Skeletal muscle cell (primary cell): ENCODE measurements at regions not wholly inside any gene's neighbourhood (a gene's known extent, or its start where the extent isn't known, plus 50 kb on each side); places are given as distances from the start of the nearest gene placed in this dataset.
"Not testable (repeated sequence)": the region's sequence is repeated elsewhere in the genome, so short reads cannot be mapped to it uniquely, and the experiment has no call there.

Experiments used
- DNase-seq: peaks from one replicate; pipeline ENCODE4 v3.0.0-alpha.2; 2010; ENCODE audit warnings: low read depth
- H3K4me3 ChIP-seq: 2 replicates; pipeline ENCODE4 v1.5.1; 2011; ENCODE audit warnings: low read depth, mild to moderate bottlenecking, control low read depth, low read length, moderate library complexity

DNA sequence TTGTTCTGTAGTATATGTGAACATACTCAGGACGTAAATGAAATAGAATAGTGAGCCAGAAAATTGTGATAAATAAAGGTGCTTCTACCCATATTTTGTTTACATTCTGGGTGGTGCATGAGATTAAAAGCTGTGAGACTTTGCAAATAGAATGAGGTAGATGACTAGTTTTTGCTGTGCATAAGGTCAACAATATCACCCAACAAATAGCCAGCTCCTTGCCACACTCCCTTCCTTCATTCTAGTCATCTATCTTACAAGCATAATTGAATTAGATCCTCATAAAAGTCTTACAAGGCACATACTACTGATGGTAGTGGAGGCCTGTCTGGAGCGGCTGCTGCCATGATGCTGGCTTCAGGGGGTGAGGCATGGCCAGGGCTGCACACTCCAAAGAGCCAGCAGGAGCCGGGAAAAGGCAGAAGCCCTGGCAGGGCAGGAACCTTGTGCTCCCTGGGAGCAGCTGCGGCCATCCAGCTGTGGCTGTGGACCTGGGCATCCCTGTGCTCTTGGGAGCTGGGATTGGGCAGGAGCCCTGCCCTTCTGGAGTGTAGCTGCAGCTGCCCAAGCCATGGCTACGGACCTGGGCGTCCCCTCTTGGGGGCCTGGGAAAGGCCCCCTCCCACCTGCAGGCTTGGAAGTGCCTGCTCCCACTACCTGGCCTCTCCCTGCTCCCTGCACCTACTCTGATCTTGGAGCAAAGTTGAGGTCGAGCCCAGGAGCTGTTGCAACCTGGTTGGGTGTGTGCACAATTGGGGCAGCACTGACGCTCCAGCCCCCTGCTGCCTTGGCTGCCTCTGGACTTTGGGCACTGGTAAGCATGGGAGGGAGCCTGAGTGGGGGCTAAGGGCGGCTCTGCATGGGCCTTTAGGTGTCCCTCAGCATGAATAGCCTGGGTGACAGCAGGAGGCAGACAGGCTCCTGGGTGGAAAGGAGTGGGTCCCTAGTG, 112.8 kb downstream of the DACT1 start:
- no peak for DNase-seq
- no peak overlapping the region for H3K4me3 ChIP-seq

- no peak for DNase-seq
- no peak overlapping the region for H3K4me3 ChIP-seq
These were observed 114.0 kb downstream of the DACT1 start for GRCh38 chr14:58751788-58752187.

- H3K4me3 ChIP-seq, result no peak overlapping the region
- no peak for DNase-seq
These were observed 114.5 kb downstream of the DACT1 start for GRCh38 chr14:58752289-58752688.

DNA sequence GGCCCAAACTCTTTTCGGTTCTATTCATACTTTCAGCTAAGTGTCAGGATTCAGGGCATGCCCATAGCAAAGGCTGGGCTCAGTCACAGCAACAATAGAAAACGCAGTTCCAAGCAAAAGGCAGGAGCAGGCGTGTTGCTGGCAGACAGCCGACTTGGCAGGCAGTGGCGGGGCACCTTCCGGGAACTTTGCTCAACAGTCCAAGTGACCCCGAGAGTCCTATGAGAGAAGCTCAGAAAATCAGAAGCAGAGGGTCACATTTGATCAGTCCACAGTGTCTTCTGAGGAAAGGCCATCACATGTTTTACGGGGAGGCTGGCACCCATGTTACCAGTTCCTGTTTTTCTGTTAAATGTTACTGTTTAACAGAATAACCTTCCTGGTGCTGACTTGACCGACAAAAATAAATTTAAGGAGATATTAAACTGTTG, 115.0 kb downstream of the DACT1 start:
- no peak for DNase-seq
- no peak overlapping the region for H3K4me3 ChIP-seq

DNA sequence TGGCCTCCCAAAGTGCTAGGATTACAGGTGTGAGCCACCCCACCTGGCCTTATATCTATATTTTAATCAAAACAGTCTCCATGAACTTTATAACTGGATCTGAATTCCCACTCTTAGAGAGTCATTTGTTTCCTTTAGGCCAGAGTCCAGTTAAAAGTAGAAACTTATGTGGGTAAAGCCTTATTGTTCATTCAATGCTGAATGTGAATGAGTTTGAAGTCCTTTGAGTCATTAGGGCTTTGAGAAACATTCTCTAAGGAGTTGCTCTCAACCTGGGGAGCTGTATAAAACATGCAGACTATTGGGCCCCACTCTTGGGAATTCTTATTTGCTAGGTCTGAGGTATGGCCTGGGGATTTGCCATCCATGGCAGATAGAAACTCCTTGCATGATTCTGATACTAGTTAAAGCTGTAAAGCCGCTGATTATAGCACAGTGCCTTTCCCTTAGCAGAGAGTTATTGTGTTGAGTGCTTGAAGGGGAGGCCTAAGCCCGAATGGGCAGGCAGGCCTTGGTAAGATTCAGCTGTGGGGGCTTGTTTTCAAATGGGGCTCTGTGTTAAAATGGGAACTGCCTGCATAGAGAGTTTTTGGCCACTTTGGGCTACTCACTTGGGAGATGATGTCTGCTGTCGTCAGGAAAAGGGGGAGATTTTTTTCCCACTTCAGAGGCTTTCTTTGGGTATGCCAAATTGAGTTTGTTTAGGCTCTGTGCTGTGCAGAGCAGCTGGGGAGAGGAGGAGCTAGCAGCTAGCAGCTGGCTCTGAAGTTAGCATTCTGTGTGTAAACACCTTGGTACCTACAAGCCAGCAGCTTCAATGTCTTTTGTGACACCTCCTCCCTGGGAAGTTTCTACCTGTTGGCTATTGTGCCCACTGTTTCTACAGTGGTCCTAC, 117.5 kb downstream of the DACT1 start:
- H3K4me3 ChIP-seq, result no peak overlapping the region
- DNase-seq, result no peak

DNA sequence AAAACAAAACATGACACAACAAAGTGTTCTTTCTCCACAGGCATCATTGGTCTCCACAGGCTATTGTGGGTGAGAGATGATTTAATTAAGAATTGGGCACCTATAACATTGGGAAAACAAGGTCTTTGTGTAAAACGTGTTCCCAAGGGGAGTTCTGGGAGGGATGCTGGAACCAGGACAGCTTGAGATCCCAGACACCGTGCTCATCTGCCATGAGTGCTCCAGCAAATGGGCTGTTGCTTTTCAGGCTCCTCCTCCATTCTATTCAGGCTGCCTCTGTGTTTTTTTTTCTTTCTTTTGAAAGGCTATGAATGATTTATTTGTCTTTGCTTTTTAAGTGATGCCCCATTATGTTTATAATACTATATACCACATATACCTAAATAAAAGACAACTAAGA, 122.4 kb downstream of the DACT1 start:
- no peak overlapping the region for H3K4me3 ChIP-seq
- DNase-seq, result no peak

DNA sequence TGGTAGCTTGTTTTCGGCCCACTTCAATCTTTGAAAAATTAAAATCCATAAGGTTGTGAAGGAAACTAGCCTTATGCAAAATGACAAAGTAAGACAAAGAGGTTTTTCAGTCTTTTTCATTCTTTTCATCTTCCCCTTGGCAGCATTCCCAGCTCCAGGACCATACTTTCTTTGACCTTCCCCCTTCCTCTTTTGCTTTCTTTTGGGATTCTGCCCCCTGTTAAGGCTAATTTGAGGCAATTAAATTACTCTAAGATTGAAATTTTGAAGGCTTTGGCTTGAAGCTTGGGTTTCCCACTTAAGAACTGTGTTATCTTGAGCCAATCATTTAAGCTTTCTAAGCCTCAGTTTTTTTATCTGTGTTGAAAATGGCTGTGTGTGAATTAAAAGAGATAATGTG, 124.9 kb downstream of the DACT1 start:
- DNase-seq, result no peak

GRCh38 chr14:58763210-58763609, 125.4 kb downstream of the DACT1 start:
- H3K4me3 ChIP-seq, result no peak overlapping the region
- DNase-seq, result no peak

More for the DNA sequence above, 124.9 kb downstream of the DACT1 start:
- H3K4me3 ChIP-seq, result no peak overlapping the region

DNA sequence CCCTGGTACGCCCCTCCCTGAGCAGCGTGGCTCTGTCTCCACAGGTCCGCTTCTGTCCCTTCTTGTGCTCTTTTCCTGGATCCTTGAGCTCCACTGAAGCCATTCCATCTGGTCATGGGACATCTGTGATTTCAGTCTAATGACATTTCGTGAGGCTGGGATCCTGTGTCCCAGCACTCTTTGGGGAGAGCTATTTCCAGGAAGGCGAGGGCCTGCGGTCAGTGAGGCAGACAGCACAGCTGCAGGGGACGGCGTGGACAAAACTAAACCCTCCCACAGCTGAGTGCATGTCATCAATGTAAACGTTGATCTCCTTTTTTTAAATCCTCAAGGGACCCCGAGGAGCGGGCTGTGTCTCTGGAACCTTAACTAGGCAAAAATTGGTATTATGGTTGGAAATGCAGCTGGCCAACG, 127.7 kb downstream of the DACT1 start:
- no peak overlapping the region for H3K4me3 ChIP-seq
- DNase-seq, result peak; percentile 38

GRCh38 chr14:58765843-58766242, 128.1 kb downstream of the DACT1 start:
- DNase-seq, result no peak
- H3K4me3 ChIP-seq, result no peak overlapping the region

GRCh38 chr14:58769011-58769643, 131.4 kb downstream of the DACT1 start:
- H3K4me3 ChIP-seq, result no peak overlapping the region
- no peak for DNase-seq

DNA sequence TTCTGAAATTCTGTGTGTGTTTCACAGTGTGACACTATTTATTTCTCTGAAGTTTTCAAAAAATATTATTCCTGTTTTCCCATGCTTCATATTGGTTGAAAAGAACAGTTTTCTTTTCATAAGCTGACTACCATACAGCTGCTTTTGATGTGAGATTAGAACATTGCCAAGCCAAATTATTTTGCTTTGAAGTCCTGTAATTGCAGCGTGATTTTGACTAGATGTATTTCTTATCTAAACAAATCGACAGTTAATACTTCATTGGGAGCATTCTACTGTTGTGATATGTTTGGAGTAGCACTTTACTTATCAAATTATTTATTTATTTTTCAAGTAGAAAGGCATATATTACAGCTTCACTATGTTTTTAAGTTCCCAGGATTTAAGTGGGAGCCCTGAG, 132.0 kb downstream of the DACT1 start:
- no peak overlapping the region for H3K4me3 ChIP-seq
- DNase-seq, result no peak

DNA sequence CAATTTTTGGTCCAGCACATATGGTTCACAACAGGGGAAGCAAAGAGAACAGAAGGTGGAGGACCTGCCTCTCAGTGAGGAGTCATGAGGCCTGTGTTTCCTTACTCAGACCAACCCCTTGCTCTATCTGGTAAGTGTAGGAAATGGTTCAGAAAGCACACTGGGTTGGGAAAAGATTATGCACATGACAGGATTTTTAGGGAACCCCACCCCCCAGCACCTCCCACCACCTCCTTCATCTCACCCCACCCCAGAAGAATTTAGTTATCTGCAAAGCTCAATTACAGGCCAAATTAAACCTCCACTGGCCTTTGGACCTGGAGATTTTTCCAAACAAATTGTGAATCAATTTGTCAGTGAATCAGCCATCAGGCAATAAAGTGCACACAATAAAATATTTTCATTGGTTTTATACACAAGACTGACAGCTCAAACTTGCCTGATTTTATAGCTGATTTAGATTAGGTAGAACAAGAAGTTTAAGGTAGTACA, 132.8 kb downstream of the DACT1 start:
- no peak for DNase-seq
- H3K4me3 ChIP-seq, result no peak overlapping the region

DNA sequence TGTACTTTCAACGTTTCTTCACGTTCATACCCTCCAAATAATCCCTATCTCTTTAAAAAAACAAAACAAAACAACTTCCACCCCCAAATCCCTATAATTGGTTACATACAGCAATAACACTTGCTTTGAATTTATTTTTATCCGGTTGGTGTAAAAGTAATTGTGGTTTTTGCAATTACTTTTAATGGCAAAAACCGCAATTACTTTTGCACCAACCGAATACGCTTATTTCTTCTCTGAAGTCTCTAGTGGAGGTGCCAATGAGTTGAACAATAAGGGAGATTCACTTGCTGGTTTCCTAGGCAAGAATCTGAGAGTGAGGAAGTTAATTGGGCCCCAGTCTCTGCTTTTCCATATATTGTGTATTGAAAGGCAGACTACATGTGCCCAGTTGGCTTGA, 133.3 kb downstream of the DACT1 start:
- no peak for DNase-seq
- no peak overlapping the region for H3K4me3 ChIP-seq

GRCh38 chr14:58772116-58772515, 134.4 kb downstream of the DACT1 start:
- DNase-seq, result no peak
- H3K4me3 ChIP-seq, result no peak overlapping the region

DNA sequence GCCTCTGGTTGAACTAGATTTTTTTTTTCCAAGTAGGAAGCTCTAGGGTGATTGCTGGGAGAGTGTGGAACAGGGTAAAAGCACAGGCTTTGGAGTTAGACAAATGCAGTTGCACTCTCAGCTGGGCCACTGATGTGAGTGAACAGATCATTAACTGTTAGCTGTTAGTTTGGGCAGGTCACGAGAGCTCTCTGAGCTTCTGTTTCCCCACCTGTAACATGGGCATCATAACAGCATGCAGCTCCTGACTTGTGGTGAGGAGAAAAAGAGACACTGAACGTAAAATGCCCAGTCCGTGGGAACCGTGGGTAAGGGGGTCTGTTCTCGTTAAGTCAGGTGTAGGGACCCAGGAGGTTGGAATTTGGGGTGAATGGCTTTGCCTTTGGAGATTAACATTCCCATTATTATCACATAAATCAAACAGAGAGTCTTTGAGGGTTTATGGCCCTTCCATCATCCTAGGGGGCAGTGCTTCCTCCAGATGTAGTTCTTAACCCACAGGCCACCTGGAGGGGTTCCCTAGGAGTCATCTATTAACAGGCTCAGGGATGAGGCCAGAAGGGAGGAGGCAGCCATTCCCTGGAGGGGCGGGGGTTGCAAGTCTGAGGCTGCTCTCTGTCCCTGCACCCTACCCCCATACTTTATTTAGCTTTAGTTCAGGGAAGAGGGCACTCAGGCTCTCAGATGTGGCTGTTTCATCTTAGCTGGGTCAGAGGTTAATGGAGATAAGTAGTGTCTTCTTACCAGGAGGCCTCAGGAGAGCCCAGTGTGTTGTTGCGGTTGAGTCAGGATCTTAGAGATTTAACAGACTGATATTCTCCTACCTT, 135.2 kb downstream of the DACT1 start:
- H3K4me3 ChIP-seq, result no peak overlapping the region
- DNase-seq, result no peak

GRCh38 chr14:58774531-58774930, 136.8 kb downstream of the DACT1 start:
- H3K4me3 ChIP-seq, result no peak overlapping the region
- no peak for DNase-seq

GRCh38 chr14:58775130-58775529, 137.4 kb downstream of the DACT1 start:
- H3K4me3 ChIP-seq, DNase-seq: not testable (repeated sequence)

DNA sequence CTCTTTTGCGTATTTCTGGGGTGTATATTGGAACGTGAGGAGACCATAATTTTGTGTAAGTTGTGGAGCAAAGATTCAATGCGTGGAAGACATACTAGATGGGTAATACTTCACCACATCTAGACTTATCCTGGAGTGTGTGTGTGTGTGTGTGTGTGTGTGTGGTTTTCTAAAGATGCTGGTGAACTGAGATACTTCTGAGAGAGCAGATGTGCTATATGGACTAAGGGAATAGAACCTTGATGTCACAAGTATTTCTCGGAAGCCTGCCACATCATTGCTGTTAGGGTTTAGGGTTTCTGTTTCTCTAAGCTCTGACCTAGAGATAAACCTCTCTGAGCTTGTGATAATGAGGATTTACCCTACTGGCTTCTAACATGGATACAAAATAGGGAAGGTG, 138.8 kb downstream of the DACT1 start:
- no peak overlapping the region for H3K4me3 ChIP-seq
- no peak for DNase-seq
